ENCODE measurements at regions not wholly inside any gene's neighbourhood (a gene's known extent, or its start where the extent isn't known, plus 50 kb on each side); places are given as distances from the start of the nearest gene placed in this dataset.
A peak's percentile ranks its signal among the peaks of the same experiment; 100 is the strongest.

DNA sequence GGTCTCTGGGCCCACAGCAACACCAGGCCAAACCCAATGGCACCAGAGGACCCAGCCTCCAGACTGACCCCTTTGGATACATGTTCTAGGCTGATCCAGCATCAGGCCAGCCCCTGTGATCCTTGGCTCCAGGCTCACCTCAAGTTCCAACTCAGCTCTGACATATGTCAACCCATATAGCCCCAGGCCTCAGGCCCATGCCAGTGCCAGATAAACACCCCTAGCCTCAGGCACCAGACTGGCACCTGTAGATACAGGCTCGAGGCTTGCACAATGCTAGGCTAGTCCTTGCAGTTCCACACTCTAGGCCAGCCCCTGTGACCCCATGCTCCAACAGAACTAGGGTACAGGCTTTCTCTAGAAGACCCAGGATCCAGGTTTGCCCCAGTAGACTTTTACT is 287.5 kb downstream of the KCNC2 start:
- H3K4me1 Mint-ChIP-seq (ENCODE audit: low read depth, unreplicated experiment): no peaks in the 10 kb centered on the region
- H3K27ac Mint-ChIP-seq (ENCODE audit: unreplicated experiment): no peak overlapping the region
- H3K9me3 Mint-ChIP-seq (ENCODE audit: low read depth, unreplicated experiment): peaks cover 7% of the 10 kb centered on the region
- H3K27me3 Mint-ChIP-seq (ENCODE audit: unreplicated experiment): no peaks in the 10 kb centered on the region
- CTCF ChIA-PET: no interaction called here
- TF ChIP-seq, protein P1, sequence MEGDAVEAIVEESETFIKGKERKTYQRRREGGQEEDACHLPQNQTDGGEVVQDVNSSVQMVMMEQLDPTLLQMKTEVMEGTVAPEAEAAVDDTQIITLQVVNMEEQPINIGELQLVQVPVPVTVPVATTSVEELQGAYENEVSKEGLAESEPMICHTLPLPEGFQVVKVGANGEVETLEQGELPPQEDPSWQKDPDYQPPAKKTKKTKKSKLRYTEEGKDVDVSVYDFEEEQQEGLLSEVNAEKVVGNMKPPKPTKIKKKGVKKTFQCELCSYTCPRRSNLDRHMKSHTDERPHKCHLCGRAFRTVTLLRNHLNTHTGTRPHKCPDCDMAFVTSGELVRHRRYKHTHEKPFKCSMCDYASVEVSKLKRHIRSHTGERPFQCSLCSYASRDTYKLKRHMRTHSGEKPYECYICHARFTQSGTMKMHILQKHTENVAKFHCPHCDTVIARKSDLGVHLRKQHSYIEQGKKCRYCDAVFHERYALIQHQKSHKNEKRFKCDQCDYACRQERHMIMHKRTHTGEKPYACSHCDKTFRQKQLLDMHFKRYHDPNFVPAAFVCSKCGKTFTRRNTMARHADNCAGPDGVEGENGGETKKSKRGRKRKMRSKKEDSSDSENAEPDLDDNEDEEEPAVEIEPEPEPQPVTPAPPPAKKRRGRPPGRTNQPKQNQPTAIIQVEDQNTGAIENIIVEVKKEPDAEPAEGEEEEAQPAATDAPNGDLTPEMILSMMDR (IDR thresholded peaks at IDR 0.05; ENCODE audit: unreplicated experiment): no peak
- intact Hi-C loops (cut with micrococcal nuclease; ENCODE audit: unreplicated experiment): no loop called here
- BruUV-seq (replicated peaks): no TSS peak
- no peak for DNase-seq
- H3K36me3 Mint-ChIP-seq (ENCODE audit: insufficient read depth, unreplicated experiment): no peaks in the 10 kb centered on the region
- H3K4me3 Mint-ChIP-seq (ENCODE audit: low read depth, unreplicated experiment): no peak overlapping the region

DNA sequence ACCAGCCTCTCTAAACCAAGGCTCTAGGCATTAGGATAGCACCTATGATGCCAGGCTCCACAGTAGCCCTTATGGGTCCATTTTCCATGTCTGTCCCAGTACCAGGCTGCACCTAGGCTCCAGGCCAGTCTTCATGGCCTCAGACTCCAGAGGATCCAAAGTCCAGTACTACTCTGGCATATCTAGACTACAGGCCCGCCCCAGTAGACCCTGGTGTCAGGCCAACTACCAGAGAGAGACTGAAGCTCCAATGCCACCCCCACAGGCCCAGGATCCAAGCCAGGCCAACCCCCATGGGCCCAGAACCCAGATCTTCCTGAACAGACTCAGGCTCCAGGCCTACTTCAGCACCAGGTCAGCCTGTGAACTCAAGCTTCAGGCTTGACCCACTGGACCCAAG is 287.0 kb downstream of the KCNC2 start:
- no peaks in the 10 kb centered on the region for H3K4me1 Mint-ChIP-seq (ENCODE audit: low read depth, unreplicated experiment)
- H3K27me3 Mint-ChIP-seq (ENCODE audit: unreplicated experiment): no peaks in the 10 kb centered on the region
- intact Hi-C loops (cut with micrococcal nuclease; ENCODE audit: unreplicated experiment): no loop called here
- H3K27ac Mint-ChIP-seq (ENCODE audit: unreplicated experiment): no peak overlapping the region
- DNase-seq: no peak
- no TSS peak for BruUV-seq (replicated peaks)
- H3K9me3 Mint-ChIP-seq (ENCODE audit: low read depth, unreplicated experiment): peaks cover 7% of the 10 kb centered on the region
- CTCF ChIA-PET: no interaction called here
- TF ChIP-seq, protein P1 (IDR thresholded peaks at IDR 0.05; ENCODE audit: unreplicated experiment): no peak
- no peak overlapping the region for H3K4me3 Mint-ChIP-seq (ENCODE audit: low read depth, unreplicated experiment)
- no peaks in the 10 kb centered on the region for H3K36me3 Mint-ChIP-seq (ENCODE audit: insufficient read depth, unreplicated experiment)

DNA sequence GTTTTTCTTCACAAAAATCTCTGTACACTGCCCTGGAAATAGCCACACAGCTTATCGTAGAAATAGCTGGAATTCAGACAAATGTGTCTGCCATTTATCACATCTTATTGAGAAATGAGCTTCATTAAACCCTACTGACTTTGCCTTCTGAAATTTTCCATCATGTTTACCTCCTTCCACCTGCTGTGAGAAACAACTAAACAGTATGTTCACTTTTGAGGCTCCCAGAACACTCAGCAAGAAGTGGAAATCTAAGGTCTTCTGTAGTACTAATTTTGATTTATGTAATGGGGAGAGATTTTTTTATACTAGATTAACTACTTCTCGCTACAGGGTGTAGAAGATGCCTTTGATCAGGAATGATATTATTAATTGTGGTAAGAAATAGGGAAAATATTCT is 268.0 kb downstream of the KCNC2 start:
- peaks cover 2% of the 10 kb centered on the region for H3K9me3 Mint-ChIP-seq (ENCODE audit: low read depth, unreplicated experiment)
- DNase-seq: no peak
- no peaks in the 10 kb centered on the region for H3K27me3 Mint-ChIP-seq (ENCODE audit: unreplicated experiment)
- no peak overlapping the region for H3K27ac Mint-ChIP-seq (ENCODE audit: unreplicated experiment)
- H3K4me1 Mint-ChIP-seq (ENCODE audit: low read depth, unreplicated experiment): peaks cover 13% of the 10 kb centered on the region
- TF ChIP-seq, protein P1 (IDR thresholded peaks at IDR 0.05; ENCODE audit: unreplicated experiment): no peak
- H3K4me3 Mint-ChIP-seq (ENCODE audit: low read depth, unreplicated experiment): no peak overlapping the region
- peaks cover 4% of the 10 kb centered on the region for H3K36me3 Mint-ChIP-seq (ENCODE audit: insufficient read depth, unreplicated experiment)
- intact Hi-C loops (cut with micrococcal nuclease; ENCODE audit: unreplicated experiment): no loop called here
- no TSS peak for BruUV-seq (replicated peaks)
- CTCF ChIA-PET: interaction anchor here (0.6 to 0.9 kb wide), 2 partner anchors 11 to 118 kb away, joined by 3 to 5 read pairs; no protein-coding TSS in a partner anchor

DNA sequence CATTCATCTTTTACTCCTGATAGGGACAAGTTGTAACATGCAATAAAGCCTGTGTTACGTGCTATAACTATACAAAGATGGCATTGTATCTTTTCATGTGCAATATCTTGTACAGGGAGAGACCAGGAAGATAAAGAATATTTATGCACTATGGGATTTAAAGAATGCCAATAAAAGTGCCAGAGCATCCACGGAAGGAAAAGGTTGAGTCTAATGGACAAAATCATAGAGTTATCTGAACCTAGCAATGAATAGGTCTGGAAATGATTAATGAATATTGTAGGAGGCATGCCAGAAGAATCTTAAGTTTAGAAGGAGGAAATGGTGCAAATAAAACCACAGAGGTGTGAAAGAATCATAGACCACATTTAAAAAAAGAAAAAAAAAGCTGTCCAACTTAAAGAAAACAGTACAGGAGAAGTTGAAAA is 263.9 kb downstream of the KCNC2 start:
- Mint-ChIP-seq H3K4me3 (ENCODE audit: low read depth, unreplicated experiment) (no peak overlapping the region), H3K36me3 (ENCODE audit: insufficient read depth, unreplicated experiment) (peaks cover 4% of the 10 kb centered on the region), H3K4me1 (ENCODE audit: low read depth, unreplicated experiment) (peaks cover 13% of the 10 kb centered on the region), H3K27ac (ENCODE audit: unreplicated experiment) (peak overlapping the region; percentile 64), H3K27me3 (ENCODE audit: unreplicated experiment) (no peaks in the 10 kb centered on the region), H3K9me3 (ENCODE audit: low read depth, unreplicated experiment) (no peaks in the 10 kb centered on the region)
- TF ChIP-seq, protein P1 (IDR thresholded peaks at IDR 0.05; ENCODE audit: unreplicated experiment): no peak
- CTCF ChIA-PET: no interaction called here
- BruUV-seq (replicated peaks): no TSS peak
- intact Hi-C loops (cut with micrococcal nuclease; ENCODE audit: unreplicated experiment): loop anchor here (5.0 kb wide), 1 partner anchor 98 kb away; no protein-coding TSS in a partner anchor
- no peak for DNase-seq

Data from Calu3 (cell line).